Epithelial cell of proximal tubule (primary cell): ENCODE measurements at regions not wholly inside any gene's neighbourhood (a gene's known extent, or its start where the extent isn't known, plus 50 kb on each side); places are given as distances from the start of the nearest gene placed in this dataset.

Experiments
- DNase-seq: peaks from one replicate; pipeline ENCODE4 v3.0.0-alpha.2; 2011; ENCODE audit warnings: low read depth
- H3K4me3 ChIP-seq: 2 replicates; pipeline ENCODE4 v1.5.1; 2011; ENCODE audit warnings: low read depth, mild to moderate bottlenecking, low read length
- CTCF ChIP-seq: conservative IDR thresholded peaks from 2 replicates; pipeline ENCODE4 v1.5.1; 2012; ENCODE audit warnings: low read depth, mild to moderate bottlenecking, low read length

GRCh38 chr22:47269516-47270088, 507.2 kb downstream of the TBC1D22A start:
- no peak overlapping the region for H3K4me3 ChIP-seq
- DNase-seq = no peak
- TF ChIP-seq CTCF = no peak

DNA sequence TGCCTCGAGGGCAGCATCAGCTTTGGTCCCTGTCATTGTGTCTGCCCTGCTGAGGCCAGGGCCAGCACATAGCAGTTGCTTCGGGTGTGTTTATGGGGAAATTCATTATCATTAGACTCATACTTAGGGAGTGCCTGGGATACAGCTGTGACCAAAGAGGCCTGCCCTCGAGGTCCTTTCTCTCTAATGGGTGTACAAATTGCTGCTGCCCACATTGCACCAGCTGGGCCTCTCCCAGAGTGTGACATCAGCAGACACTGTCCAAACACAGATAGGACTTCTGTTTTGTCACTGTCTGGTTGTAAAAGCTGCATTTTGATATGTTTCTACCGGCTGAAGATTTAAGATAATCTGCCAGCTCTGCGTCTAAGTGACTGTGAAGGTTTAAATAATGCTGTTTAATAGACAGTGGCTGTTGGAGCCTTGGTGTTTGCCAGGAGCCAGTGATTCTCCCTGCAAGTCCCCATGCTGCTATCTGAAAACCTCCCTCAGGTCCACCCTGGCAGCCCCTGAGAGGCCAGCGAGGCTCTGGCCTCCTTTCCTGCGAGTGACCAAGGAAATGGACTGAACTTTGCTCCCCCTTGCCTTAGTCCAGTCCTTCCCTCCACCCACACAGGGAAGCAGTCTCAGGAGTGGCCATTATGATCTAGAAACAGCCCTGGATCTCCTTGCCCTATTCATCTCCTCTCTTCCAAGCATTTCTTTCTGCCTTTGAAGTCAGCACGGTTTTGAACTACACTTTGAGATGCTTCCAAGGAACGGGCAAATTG, 505.2 kb downstream of the TBC1D22A start:
- no peak overlapping the region for H3K4me3 ChIP-seq
- DNase-seq = no peak
- TF ChIP-seq CTCF = no peak

DNA sequence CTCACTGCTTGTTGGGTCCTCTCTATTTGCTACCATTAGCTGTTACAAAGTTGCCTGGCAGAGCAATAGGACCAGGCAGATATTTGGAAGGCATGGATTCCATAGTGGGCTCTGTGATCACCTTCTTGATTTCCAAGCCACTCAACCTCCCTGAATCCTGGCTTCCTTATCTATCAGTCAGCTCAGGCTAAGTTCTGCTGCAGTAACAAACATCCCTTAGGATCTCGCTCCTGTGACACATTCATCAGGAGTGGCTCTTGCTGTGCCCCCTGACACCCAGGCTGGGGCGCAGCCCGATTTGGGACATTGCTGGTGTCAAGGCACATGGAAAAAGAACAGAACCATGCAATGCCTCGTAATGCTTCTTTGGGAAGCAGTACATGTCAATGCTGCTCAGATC, 503.9 kb downstream of the TBC1D22A start:
- no peak for TF ChIP-seq CTCF
- H3K4me3 ChIP-seq = no peak overlapping the region
- no peak for DNase-seq

DNA sequence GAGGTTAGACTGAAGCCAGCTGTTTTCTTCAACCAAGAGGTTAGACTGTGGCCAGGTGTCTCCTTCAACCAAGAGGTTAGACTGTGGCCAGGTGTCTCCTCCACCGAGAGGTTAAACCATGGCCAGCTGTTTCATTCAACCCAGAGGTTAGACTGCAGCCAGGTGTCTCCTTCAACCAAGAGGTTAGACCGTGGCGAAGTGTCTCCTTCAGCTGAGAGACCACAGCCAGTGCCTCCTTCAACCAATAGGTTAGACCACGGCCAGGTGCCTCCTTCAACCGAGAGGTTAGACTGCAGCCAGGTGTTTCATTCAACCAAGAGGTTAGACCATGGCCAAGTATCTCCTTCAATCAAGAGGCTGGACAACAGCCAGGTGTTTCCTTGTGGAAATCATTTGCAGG, 498.1 kb downstream of the TBC1D22A start:
- no peak for DNase-seq
- TF ChIP-seq CTCF = no peak
- no peak overlapping the region for H3K4me3 ChIP-seq

- H3K4me3 ChIP-seq = no peak overlapping the region
- no peak for TF ChIP-seq CTCF
- no peak for DNase-seq
Observed at GRCh38 chr22:47259990-47260389, 497.5 kb downstream of the TBC1D22A start.

DNA sequence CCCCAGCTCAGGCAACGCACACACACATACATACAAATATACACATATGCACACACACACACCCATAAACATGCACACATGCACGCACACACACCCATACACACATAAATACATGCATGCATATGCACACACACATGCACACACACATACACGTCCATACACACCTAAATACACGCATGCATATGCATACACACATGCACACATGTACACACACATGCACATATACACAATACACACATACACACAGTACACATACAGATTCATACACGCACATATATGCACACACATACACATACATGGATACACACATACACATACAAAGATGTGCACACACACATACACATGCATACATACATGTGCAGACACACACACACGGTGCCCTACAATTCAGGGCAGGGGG, 496.6 kb downstream of the TBC1D22A start:
- no peak for TF ChIP-seq CTCF
- no peak overlapping the region for H3K4me3 ChIP-seq
- no peak for DNase-seq

- H3K4me3 ChIP-seq = no peak overlapping the region
- no peak for DNase-seq
- TF ChIP-seq CTCF = no peak
Observed at GRCh38 chr22:47257976-47258375, 495.5 kb downstream of the TBC1D22A start.
